SKM-1 (cell line): ENCODE measurements at regions not wholly inside any gene's neighbourhood (a gene's known extent, or its start where the extent isn't known, plus 50 kb on each side); places are given as distances from the start of the nearest gene placed in this dataset.

Experiments used
- DNase-seq: peaks from one replicate; lab custom pipeline; 2025; ENCODE audit not compliant: unreplicated experiment; lab: John Stamatoyannopoulos, UW

DNA sequence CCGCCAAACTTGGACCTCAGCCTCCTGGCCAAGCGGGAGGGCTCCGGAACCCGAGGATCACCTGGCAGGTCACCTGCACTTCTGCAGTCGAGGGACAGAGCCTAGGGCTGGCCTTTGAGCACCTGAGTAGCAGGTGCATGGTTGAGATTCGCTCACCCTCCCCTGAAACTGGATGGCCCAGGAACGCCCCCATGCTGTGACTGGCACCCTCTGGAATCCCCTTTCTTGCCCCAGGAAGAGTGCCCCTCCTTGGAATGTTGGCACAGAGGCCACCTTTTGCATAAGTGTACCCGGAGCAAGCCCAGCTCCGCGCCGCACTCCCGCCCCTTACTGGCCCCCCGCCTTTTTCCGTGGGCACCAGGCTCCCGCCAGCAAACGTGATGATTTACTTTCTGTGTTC, 112.5 kb upstream of the IER5L start:
- no peak for DNase-seq

DNA sequence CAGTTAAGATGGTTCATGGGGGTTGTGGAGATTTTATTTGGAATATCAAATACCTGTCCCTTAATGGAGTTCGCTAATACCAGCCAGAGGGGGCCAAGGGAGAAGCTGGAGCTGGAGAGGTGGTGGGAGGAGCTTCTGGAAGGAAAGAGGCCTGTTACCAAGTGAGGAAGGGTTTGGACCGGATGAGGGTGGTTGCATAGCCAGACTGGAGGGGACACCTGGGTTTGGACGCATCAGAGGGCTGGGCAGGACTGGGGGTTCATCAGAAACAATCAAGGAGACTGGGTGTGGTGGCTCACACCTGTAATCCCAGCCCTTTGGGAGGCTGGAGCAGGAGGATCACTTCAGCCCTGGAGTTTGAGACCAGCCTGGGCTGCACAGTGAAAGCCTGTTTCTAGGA, 111.8 kb upstream of the IER5L start:
- no peak for DNase-seq

DNA sequence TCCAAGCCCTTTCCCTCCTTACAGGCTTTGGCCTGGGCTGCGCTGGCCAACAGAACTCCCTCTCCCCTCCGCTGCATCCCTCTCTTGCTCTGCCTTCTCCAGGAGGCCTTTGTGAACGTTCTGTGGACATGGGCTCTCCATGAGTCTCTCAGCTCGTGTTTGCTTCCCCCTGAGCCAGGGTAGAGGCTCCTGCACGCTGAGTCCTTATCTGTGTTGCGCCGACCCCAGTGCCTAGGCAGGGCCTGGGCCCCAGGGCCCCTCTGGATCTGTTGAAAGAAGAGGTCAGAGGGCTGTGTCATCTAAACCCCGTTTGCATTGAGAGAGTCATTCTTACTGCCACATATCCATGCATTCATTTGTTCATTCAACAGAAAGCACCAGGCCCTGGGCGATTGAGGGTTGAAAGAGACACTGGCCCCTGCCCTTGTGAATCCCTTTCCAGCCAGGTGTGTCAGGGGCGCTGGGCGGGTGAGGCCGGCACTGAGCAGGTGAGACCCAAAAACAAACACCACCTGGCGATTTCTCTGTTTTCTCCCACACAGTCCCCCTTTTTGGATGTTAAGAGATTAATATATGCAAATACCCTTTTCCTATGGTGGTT, 111.2 kb upstream of the IER5L start:
- no peak for DNase-seq

DNA sequence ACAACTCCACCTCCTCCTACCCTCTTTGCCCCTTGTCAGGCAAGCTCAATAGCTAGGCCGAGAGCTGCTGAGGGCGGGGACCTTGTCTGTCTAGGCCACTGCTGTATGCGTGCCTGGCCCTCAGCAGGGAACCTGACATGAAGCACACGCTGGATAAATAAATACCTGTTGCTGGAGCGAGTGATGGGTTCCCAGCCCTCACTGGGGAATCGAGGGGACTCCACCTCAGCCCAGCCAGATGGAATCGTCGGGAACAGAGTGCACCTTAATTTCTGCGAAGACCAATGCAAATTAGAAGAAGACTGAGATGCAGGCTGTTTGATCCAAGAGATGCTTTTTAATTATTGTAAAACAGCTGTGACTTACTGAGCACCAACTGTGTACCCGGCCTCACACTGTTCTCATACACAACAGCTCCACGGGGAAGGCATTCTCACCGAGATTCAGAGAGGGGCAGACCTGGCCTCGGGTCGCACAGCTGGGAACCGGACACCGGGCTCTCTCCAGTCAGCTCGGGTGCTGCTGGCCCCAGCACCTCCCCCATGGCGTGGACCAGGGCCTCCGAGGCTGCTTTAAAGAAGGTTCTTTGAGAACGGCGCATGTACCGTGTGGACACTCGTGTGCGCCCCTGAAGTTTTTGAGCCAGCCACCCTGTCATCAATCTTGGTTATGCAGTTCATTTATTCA, 109.7 kb upstream of the IER5L start:
- DNase-seq: no peak

DNA sequence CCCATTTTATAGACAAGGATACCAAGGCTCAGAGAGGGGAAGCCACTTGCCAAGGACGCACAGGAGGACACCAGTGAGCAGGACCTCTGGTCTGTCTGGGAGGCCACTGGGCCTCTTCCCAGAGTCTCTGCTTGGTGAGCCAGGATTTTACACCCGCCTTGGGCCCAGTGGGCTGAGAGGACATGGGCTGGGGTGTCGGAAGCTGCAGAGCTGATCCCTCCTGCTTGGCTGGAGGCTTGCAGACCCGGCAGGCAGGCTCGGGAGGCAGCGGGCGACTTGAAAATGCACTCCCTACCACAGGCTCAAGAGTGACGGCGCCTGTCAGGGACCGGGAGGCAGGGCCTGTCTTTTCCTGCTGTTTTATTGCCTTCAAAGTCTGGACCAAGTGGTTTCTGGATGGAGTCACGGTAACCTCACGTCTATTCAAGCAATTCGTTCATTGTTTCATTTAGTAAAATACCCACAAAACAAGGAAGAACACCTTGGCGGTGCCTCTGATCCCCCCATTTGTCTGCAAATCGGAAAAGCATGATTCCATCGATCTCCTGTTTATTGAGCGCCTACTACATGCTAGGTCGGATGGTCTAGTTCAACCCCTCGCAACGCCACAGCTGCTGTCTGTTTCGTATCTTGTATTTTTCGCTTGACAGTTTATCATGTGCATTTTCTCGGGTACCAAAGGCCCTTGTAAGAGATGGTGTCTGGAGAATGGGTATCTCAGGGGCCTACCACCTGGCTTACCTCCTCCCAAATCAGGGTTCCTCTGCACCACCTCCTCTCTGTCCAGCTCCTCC, 108.1 kb upstream of the IER5L start:
- no peak for DNase-seq

DNA sequence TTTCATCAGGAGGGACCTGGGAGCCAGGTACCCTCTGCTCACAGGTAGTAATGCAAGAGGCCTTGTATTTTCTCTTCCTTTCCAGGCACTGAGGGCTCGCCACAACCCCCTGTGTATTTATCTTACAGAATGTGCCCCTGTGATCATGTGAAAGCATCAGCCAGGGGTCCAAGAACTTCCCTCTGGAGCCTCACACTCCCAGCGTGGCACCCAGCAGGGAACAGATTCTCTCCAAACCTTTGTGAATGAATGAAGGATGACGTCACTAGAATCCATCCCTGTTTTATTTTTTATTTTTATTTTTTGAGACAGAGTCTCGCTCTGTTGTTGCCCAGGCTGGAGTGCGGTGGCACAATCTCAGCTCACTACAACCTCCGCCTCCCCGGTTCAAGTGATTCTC, 107.3 kb upstream of the IER5L start:
- no peak for DNase-seq

DNA sequence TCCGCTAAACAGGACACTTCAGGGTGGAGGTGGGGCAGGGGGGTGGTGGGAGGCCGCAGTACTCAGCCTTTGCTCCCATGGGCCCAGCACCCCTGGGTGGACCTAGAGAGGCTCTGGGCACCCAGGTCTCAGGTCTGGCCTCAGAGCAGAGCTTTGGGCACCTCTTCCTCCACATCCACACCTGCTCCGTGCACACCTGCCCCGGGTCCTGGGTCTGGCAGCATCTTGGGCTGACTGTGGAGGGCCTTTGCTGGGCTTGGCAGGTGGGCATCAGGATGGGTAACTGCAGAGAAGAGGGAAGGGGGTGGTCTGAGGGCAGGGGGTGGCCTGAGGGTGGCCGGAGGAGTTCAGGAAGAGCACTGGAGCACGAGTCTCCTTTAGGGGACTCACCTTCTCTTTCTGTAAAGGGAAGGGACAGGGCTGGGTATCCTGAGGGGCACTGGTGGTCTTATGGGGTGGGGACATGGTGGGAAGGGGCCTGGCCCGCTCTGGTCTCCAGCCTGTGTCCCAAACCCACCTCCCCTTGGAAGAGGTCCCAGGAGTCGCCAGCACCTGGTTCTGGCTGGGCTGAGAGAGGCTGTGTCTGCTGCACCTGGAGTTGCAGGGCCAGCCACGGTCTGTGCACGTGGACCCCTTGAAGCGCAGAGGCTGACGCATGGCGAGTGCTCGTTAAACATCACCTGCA, 106.7 kb upstream of the IER5L start:
- no peak for DNase-seq

DNA sequence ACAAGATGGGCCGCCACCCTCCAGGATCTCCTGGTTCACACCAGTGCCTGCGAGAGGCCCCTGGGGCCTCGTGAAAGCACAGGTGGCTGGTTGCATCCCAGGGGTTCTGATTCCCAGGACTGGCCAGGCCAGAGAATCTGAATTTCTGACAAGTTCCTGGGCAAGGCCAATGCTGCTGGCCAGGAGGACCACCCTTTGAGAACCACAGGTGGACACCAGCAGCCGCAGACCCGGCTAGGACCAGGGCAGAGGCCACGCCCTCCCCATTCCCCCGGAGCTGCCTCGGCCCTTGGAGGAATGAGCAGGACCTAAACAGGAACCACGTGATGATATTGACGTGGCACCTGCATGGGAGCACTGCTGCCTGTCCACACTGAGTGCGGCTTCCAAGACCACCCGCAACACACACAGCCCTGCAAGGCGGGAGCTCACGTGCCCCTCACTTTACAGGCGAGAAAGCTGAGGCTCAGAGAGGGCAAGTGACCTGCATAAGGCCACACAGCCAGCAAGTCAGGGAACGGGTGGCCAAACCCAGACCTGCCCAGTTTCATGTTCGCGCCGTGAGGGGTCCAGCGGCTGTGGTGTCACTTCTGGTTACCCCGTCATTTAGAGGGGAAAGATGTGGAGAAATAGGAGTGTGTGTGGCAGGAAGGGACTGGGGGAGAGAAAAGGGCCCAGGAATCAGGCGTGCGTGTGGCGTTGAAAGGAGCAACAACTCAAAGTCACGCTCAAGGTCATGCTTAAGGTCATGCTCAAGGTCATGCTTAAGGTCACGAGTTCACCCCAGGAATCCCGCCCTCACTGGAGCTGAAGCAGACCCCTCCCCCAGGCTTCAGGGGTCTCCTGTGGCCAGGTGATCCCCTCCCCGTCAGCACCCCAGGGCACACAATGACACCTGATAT, 105.9 kb upstream of the IER5L start:
- DNase-seq: no peak

DNA sequence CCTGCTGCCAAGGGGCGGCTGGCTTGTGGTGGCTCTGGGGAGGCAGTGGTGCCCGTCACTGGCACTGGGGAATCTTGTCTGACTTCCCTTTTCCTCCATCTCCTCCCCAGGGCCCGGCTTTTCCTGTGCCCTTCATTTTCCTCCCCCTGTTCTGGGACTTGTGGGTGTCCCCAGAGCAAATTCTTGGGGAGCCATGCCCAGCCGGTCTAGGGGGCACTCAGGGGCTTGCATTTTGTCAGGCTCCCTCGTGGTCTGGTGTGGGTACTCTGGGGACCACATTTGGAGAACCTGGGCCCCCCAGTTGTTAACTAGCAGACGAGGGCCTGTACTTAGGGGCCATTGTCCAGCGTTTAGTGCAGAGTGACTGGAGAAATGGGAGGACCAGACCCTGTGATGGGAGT, 105.2 kb upstream of the IER5L start:
- no peak for DNase-seq

DNA sequence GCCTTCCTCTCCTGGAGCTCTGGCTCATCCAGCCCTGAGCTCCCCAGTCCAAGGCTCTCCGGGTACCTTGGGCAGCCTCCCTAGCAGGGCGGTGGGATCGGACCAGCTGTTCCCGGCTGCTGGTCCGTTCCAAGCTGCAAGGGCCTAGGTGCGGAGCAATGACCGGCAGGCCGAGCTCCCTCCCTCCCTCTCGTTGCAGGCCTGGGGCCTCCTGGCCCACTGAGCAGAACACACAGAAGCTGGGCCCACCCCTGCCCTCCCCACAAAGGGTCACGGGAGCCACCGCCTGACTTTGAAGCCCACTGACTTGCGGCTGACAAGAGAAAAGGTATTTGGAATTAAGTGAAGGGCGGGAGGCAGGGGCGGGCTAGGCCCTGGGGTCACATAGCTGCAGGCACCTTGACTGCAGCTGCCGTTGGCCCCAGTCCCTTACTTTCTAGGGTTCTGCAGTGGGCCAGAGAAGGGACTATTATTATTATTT, 104.7 kb upstream of the IER5L start:
- DNase-seq: no peak

DNA sequence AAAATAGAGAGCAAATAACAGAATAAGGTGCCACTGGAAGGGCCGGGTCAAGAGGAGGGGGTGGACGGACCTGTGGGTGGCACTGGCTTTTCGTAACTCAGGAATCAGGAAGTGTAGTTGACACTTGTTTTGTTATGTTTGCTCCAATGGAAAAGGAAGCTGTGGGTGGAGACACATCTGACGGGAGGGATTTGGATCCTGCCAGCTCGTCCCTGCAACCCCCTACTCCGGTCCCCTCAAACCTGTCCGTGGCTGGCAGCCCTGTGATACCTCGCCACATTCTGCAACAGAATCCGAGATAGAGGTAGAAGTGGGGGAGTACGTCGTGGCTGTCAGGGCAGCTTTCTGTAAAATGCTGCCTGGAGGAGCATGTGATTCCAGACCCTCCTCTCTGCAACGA, 104.2 kb upstream of the IER5L start:
- peak; percentile 44 for DNase-seq

DNA sequence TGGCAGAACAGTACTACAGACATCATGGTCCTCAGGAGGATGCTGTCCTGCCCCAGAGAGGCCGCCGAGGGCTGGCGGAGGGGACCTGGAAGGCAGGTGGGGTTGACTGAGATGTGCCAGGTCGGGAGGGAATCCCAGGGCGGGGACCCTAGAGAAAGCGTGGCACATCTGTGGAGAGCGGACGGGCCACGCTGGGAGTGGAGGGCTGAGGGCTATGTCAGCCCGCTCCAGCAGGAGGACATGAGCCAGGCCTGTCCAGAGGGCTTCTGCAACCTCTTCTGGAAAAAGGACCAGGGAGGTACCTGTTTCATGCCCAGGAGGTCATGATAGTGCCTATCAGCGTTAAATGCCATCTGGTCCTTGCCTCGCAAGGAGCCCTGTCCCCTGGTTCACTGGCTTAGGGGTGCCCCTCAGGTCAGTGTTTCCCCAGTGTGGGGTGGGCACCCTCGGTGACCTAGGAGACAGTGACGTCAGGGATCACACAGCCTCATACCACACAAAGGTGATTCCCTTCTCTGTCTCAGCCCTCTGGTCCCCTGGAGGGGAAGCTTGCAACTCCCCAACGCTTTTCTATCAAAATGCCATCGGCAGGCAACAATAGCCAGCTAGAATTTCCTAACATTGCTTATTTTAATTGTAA, 103.6 kb upstream of the IER5L start:
- no peak for DNase-seq

DNA sequence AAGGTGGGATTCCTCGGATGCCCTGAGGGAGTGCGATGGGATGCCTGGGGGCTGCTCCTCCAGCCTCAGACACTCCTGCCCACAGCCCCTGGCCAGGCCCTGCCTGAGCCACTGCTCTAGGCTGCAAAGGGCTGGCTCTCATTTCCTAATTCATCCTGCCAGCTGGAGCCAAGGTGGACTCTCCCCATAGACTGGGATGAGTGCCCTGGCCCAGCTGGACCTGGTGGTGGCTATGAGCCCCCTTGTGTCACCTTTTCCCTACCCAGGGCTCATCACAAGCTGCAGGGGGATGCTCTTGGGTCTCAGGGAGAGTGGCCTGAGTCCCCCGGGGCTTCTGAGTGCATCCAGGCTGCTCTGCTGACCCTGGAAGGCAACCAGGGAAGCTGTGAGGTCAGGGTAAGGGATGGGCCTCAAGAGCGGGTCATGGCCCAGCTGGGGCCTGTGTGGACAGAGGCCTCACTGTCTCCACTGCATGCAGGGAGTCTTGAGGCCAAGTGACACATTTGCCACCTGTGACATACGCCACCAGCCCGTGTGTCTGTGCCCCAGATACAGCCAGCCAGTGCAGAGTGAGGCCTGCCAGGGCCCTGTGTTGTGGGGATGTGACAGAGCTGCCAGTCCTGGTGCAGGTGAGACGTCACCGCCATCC, 102.7 kb upstream of the IER5L start:
- no peak for DNase-seq

DNA sequence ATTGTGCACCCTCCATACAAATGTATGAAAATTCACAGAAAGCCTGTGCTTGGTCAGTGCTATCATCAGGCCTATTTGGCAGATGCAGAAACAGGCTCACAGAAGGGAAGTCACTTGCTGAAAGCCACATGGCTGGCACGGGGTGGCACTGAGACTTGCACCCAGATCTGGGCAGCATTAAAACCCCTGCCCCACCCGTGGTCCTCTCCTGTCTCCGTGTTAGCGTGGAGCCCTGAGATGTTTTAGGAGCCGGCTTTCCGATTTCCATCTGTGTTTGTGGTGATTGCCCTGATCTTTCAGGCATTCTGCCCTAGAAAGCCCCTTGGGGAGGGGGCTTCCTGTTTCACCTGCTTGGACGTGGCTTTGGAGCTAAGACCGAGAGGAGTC, 102.2 kb upstream of the IER5L start:
- DNase-seq: no peak

DNA sequence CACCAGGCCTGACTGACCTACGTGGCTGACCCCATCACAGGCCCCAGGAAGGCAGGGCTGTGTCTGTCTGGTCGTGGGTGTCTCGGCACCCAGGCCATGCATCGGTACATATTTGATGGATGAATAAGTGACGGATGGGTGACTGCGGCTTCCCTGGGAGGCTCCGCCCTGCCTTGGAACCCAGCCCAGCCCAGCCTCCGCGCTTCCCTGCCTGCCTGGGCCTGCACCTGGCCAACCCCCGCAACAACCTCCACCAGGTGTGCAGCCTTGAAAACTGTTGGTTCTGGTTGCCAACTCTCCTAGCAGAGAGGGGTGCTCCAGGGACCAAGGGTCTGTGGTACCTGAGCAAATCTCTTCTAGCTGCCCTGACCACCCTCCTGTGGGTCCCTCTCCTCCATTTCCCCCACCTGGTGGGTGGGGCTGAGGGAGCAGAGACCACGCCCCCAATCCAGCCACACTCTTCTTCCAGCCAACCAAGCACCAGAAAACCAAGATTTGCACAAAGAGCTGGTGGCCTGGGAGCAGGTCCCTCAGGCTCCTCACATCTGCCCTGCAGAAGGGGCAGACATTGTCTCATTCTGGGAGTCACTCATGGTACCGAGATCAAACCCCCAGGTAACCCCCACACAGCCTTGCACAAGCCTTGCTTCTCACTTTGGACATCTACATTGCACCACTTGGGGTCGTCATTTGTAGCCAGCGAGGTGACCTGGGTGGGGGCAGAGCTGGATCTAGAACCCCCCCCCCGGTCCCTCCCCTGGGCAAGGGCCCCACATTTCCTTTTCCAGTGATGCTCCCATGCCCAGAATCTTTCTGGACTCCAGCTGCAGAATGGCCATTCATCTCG, 100.6 kb upstream of the IER5L start:
- no peak for DNase-seq

DNA sequence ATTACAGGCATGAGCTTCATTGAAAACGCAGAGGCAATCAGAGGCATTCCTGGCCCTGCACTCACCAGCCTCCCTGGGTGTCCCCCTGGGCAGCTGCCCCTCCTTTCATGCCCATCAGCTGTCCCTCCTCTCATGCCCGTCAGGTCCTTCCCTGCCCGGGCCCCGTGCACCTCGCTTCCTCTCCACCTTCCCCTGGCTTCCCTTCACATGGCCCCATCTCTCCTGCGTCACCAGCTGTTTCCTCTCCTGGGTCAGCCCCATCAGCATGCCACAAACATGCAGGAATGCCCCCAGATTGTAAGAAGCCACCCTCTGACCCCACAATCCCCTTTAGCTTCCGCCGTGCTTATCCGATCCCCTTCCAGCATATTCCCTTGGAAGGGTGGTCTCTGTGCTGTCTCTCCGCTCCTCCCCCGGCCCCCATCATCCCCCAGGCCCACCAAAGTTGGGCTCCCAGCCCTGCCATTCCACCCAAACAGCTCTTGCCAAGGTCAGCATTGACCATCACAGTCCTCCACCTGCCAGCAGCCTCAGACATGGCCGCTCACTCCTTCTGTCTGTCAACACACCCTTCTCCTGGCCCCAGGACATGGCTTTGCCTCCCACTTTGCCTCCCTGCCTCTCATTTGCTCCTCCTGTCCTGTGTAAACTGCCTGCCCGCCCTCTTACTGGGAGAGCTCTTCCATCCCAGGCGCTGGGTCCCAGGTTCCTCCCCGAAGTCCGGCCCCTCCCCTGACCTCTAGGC, 98.6 kb upstream of the IER5L start:
- no peak for DNase-seq

DNA sequence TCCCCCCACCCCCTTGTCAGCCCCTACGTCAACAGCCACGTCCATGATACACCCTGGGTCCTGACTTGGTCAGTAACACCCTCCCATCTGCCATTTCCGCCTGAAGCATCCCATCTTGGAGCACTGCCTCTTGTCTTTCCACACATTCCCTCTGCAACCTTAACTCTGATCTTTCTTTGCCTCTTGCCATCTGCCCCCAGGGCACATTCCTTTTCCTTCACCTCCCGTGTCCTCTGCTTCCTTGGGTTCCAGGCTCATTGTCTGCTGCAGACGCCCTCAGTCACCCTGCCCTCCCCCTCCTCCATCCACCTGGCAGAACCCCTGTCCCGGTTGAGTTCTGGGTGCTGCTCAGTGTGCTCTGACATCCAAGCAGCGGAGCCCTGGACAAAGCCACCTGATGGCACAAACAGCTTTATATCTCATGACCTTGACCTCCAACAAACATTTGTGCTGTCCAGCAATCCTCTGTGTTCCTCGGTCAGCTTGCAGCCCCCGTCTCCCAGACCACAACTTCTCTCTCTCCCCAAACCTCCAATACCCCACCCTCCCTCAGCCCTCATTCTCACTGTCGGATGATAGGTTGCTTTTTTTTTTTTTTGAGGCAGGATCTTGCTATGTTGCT, 97.7 kb upstream of the IER5L start:
- DNase-seq: no peak
